ENCODE measurements at regions not wholly inside any gene's neighbourhood (a gene's known extent, or its start where the extent isn't known, plus 50 kb on each side); places are given as distances from the start of the nearest gene placed in this dataset.
"Not testable (repeated sequence)": the region's sequence is repeated elsewhere in the genome, so short reads cannot be mapped to it uniquely, and the experiment has no call there.

DNA sequence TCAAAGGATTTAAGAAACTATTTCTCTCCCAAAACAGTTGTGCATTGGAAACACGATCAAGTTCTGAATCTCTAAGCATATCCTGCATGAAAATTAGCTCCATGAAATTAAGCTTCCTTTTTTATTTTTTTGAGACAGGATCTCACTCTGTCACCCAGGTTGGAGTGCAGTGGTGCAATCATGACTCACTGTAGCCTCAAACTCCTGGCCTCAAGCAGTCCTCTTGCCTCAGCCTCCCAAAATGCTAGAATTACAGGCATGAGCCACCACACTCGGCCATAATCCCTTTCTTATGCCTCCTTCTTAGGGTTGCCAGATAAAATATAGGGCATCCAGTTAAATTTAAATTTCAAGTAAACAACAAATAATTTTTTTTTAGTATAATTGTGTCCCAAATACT, 124.4 kb downstream of the ARL4C start:
- FAIRE-seq (no peak), DNase-seq (ENCODE audit: insufficient read length) (no peak)
- TF ChIP-seq POLR2AphosphoS5 (IDR thresholded peaks at IDR 0.05; ENCODE audit: low read depth, low read length), result no peak
- TF ChIP-seq TAF1 (IDR thresholded peaks at IDR 0.05; ENCODE audit: borderline replicate concordance, low read depth, low read length), result no peak
- TF ChIP-seq POLR2A (IDR thresholded peaks at IDR 0.05; ENCODE audit: low read depth, low read length), result no peak

DNA sequence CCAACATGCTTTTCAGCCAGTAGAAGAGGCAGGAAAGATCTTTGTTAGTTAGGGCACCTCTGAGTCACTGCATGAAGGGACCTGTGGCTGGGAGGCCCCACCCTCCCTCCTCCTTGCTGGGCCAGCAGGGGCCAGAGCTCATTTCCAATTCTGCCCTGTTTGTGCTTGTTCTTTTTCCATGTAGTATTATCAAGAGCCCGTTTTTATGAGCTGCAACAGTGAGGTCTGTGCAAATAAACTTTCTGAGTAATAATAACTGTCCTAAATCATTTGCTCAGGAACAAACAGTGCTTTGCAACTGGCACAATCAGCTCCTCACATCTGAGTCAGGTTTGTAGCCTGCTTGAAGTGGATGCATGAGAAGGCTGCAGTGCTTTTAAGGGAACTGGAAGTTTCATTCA, 128.0 kb downstream of the ARL4C start:
- no peak for DNase-seq (ENCODE audit: insufficient read length)
- no peak for FAIRE-seq
- TF ChIP-seq POLR2A (IDR thresholded peaks at IDR 0.05; ENCODE audit: low read depth, low read length), result no peak
- TF ChIP-seq POLR2AphosphoS5 (IDR thresholded peaks at IDR 0.05; ENCODE audit: low read depth, low read length), result no peak
- TF ChIP-seq TAF1 (IDR thresholded peaks at IDR 0.05; ENCODE audit: borderline replicate concordance, low read depth, low read length), result no peak

DNA sequence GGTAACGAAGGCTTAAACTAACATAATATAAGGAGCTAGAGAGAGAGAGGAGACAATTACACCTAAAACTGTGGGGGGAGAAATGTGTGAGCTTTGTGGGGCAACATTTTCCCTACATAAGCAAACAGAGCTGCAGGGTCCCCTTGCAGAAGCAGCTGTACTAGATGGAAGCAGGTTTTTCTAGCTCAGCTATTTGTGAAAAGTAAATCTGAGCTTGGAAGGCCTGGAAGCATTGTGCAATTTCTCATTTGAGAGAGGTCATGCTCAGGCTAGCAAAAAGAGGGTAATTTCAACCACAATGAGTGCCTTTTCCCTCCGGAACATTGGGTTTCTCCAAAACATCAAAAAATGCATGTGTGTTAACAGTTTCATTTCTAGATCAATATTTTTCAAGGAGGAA, 130.0 kb downstream of the ARL4C start:
- no peak for DNase-seq (ENCODE audit: insufficient read length)
- TF ChIP-seq POLR2AphosphoS5 (IDR thresholded peaks at IDR 0.05; ENCODE audit: low read depth, low read length), result no peak
- no peak for TF ChIP-seq POLR2A (IDR thresholded peaks at IDR 0.05; ENCODE audit: low read depth, low read length)
- TF ChIP-seq TAF1 (IDR thresholded peaks at IDR 0.05; ENCODE audit: borderline replicate concordance, low read depth, low read length), result no peak
- FAIRE-seq, result no peak

DNA sequence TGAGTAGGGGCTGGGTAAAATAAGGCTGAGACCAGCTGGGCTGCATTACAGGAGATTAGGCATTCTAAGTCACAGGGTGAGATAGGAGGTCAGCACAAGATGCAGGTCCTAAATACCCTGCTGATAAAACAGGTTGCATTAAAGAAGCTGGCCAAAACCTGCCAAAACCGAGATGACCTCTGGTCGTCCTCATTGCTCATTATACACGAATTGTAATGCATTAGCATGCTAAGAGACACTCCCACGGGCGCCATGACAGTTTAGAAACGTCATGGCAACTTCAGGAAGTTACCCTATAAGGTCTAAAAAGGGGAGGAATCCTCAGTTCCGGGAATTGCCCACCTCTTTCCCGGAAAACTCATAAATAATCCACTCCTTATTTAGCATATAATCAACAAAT, 132.2 kb downstream of the ARL4C start:
- no peak for TF ChIP-seq TAF1 (IDR thresholded peaks at IDR 0.05; ENCODE audit: borderline replicate concordance, low read depth, low read length)
- TF ChIP-seq POLR2AphosphoS5 (IDR thresholded peaks at IDR 0.05; ENCODE audit: low read depth, low read length), result no peak
- TF ChIP-seq POLR2A (IDR thresholded peaks at IDR 0.05; ENCODE audit: low read depth, low read length), result no peak
- FAIRE-seq, result no peak
- no peak for DNase-seq (ENCODE audit: insufficient read length)

DNA sequence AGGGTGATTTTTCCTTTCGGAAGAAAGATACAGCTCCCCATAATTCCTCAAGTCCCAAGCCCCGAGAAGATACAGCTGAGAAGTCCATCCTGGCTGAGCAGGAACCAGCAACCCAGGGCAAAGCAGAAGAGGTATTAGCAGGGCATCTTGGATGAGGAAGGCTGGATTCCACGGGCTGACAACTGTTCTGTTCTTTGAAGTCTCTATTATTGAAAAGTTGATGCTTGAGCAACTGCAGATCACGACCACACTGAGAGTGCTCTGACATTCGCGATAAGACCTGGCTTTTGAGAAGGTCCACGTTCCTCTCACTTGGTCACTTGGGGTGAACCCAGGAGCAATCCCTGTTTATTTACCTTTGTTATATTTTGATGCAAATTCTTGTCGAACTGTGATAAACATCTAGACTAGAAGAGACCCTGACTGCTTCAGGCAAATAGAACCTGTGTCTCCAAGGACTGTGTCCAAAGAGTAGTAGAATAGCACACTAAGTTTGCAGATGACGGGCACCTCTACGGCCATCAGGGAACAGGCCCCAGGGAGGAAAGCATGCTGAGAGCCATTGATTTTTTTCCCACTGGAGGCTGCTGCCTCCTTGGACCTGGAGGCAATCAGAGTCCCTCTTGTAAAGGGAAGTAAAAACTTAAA, 133.1 kb downstream of the ARL4C start:
- FAIRE-seq (no peak), DNase-seq (ENCODE audit: insufficient read length) (no peak)
- TF ChIP-seq POLR2A (IDR thresholded peaks at IDR 0.05; ENCODE audit: low read depth, low read length), result no peak
- TF ChIP-seq POLR2AphosphoS5 (IDR thresholded peaks at IDR 0.05; ENCODE audit: low read depth, low read length), result no peak
- no peak for TF ChIP-seq TAF1 (IDR thresholded peaks at IDR 0.05; ENCODE audit: borderline replicate concordance, low read depth, low read length)

DNA sequence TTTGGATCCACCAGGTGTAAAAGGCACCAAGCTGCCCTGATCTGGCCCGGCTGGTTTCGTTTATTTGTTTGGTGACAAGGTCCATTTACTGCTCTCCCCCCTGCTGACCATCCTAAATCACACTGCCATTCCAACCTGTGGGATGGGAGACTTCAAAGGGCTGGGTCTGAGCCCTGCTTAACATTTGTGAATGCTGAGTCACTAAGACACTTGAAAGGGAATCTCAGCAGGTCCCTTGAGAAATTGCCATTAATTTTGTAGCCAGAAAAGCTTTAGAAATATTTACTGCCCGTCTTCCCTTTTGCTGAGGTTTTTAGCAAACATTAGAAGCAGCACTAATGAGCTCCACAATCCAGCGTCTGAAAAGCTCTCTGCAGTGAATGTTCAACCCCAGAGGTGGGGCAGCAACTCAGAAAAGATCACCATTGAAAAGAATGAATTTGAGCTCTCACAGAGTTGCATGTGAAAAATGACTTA, 133.8 kb downstream of the ARL4C start:
- FAIRE-seq (no peak), DNase-seq (ENCODE audit: insufficient read length) (no peak)
- TF ChIP-seq POLR2A (IDR thresholded peaks at IDR 0.05; ENCODE audit: low read depth, low read length) (no peak), POLR2AphosphoS5 (IDR thresholded peaks at IDR 0.05; ENCODE audit: low read depth, low read length) (no peak), TAF1 (IDR thresholded peaks at IDR 0.05; ENCODE audit: borderline replicate concordance, low read depth, low read length) (no peak)

DNA sequence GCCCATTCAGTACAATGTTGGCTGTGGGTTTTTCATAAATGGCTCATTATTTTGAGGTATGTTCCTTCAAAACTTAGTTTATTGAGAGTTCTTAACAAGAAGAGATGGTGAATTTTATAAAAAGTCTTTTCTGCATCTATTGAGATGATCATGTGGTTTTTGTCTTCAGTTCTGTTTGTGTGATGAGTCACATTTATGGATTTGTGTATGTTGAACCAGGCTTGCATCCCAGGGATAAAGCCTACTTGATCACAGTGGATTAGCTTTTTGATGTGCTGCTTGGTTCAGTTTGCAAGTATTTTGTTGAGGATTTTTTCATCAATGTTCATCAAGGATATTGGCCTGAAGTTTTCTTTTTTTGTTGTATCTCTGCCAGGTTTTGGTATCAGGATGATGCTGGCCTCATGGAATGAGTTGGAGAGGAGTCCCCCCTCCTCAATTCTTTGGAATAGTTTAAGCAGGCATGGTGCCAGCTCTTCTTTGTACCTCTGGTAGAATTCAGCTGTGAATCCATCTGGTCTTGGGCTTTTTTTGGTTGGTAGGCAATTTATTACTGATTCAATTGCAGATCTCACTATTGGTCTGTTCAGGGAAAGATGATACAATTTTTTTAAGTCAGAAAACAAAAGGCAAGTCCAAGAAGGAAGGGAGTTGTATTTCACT, 136.4 kb downstream of the ARL4C start:
- DNase-seq (ENCODE audit: insufficient read length), result not testable (repeated sequence)

DNA sequence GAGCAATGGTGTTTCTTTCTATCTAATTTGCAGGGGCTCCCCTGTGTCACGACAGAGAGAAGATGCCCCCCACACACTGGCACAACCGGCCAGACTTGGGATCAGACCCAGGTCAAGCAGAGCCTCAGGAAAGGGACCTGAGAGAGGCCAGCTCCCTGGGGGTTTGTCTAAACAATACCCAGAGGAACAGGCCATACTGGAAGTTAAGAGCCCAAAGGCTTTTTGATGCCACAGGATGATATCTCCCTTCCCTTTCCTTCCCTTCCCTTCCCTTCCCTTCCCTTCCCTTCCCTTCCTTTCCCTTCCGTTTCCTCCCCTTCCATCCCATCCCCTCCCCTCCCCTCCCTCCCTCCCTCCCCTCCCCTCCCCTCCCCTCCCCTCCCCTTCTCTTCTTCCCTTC, 139.2 kb downstream of the ARL4C start:
- TF ChIP-seq TAF1 (IDR thresholded peaks at IDR 0.05; ENCODE audit: borderline replicate concordance, low read depth, low read length) (no peak), POLR2AphosphoS5 (IDR thresholded peaks at IDR 0.05; ENCODE audit: low read depth, low read length) (no peak), POLR2A (IDR thresholded peaks at IDR 0.05; ENCODE audit: low read depth, low read length) (no peak)
- FAIRE-seq (no peak), DNase-seq (ENCODE audit: insufficient read length) (no peak)

More for the DNA sequence above, 136.4 kb downstream of the ARL4C start:
- FAIRE-seq, result not testable (repeated sequence)

DNA sequence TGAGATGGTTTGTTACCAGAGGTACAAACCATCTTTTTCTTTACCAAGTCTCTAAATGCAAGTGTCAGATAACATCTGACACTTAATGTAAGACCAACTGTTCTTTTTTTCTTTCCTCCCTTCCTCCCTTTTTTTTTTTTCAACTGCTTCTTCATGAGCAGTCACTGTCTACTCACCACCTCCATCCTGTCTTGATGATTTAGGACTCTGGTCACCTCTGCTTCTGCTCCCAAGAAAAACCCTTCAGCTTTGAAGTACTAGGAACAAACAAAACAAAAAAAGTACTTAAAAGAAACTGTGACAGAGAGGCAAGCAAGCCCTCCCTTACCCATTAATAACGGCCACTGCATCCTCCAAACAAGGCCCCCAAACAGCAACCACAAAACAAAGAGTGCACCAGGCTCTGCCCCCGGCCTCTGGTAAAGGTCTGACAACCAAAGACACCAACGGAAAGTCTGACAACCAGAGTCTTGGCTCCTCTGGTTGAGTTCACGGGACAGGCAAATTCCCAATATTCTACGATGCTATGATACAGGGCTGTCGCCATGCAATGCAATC, 141.0 kb downstream of the ARL4C start:
- DNase-seq (ENCODE audit: insufficient read length) (no peak), FAIRE-seq (no peak)
- TF ChIP-seq TAF1 (IDR thresholded peaks at IDR 0.05; ENCODE audit: borderline replicate concordance, low read depth, low read length) (no peak), POLR2A (IDR thresholded peaks at IDR 0.05; ENCODE audit: low read depth, low read length) (no peak), POLR2AphosphoS5 (IDR thresholded peaks at IDR 0.05; ENCODE audit: low read depth, low read length) (no peak)

DNA sequence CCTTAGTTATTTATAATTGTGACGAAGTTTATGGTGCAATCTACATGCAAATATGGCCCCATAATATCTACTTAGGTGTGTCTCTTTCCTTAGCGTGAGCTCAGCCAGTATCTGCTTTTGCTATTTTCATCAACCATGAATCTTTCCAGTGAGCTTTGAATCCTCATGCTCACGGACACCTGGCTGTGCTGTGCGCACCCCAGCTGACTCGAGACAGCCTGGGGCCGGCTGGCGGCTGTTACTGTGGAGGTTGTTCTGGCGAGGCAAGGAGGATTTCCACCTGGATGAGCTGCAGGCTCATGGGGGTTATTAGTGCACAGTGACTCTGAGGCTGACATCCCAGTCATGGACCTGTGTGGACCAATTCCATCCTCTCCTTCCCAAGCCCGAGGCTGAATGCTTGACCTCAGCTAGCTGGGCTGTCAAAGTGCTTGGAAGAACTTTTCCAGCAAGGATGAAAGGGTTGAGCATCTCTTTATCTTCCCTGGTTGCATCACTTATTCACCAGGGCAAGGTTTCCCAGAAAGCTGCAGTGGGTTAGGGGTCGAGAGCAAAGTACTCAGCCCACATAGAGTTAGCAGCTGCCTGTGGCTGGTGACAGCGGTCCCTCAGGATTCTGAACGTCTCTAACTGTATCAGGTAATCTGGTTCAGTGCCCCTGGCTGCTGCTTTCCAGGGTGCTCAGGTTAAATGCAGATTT, 141.7 kb downstream of the ARL4C start:
- DNase-seq (ENCODE audit: insufficient read length) (no peak), FAIRE-seq (no peak)
- TF ChIP-seq TAF1 (IDR thresholded peaks at IDR 0.05; ENCODE audit: borderline replicate concordance, low read depth, low read length), result no peak
- no peak for TF ChIP-seq POLR2AphosphoS5 (IDR thresholded peaks at IDR 0.05; ENCODE audit: low read depth, low read length)
- TF ChIP-seq POLR2A (IDR thresholded peaks at IDR 0.05; ENCODE audit: low read depth, low read length), result no peak

DNA sequence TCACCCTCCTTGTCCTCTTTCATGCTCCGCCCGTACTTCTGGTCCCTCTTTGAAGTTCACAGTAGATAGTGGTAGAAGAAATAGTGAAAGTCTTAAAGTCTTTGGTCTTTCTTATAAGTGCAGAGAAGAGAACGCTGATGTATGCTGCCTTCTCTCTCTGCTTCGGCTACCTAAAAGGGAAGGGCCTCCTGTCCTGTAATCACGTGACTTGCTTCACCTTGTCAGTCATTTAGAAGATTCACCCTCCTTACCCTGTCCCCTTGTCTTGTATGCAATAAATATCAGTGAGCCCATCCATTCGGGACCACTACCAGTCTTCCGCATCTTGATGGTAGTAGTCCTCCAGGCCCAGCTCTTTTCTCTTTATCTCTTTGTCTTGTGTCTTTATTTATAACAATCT, 144.6 kb downstream of the ARL4C start:
- DNase-seq (ENCODE audit: insufficient read length) (no peak), FAIRE-seq (no peak)
- TF ChIP-seq TAF1 (IDR thresholded peaks at IDR 0.05; ENCODE audit: borderline replicate concordance, low read depth, low read length), result no peak
- TF ChIP-seq POLR2A (IDR thresholded peaks at IDR 0.05; ENCODE audit: low read depth, low read length), result no peak

DNA sequence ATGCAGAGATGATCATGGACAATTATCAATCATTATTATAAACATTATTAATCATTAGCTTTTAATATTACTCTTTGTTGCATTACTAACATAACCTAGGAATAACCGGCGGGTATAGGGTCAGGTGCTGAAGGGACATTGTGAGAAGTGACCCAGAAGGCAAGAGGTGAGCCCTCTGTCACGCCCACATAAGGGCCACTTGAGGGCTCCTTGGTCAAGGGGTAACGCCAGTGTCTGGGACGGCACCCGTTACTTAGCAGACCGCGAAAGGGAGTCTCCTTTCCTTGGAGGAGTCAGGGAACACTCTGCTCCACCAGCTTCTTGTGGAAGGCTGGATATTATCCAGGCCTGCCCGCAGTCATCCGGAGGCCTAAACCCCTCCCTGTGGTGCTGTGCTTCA, 145.0 kb downstream of the ARL4C start:
- DNase-seq (ENCODE audit: insufficient read length); FAIRE-seq: not testable (repeated sequence)
